ENCODE measurements at regions not wholly inside any gene's neighbourhood (a gene's known extent, or its start where the extent isn't known, plus 50 kb on each side); places are given as distances from the start of the nearest gene placed in this dataset.
"Not testable (repeated sequence)": the region's sequence is repeated elsewhere in the genome, so short reads cannot be mapped to it uniquely, and the experiment has no call there.

GRCh38 chr2:133647386-133647785, 79.1 kb upstream of the NCKAP5 start:
- H3K14ac ChIP-seq (ENCODE audit: insufficient read length); H3K36me3 ChIP-seq (ENCODE audit: control insufficient read depth in 2 of 4, insufficient read depth in 4 of 4, low read length in 3 of 4); H4K20me1 ChIP-seq (replicated peaks in 1 of 2; ENCODE audit: control insufficient read depth in 1 of 2, insufficient read depth in 2 of 2, low read length in 2 of 2); H3K23me2 ChIP-seq (ENCODE audit: low read depth, low read length); H2BK5ac ChIP-seq (ENCODE audit: low read depth, low read length); H2AFZ ChIP-seq (ENCODE audit: low read length); H3K4ac ChIP-seq (replicated peaks; ENCODE audit: insufficient read length, low read depth, low read length); H3K9ac ChIP-seq (replicated peaks in 1 of 4; ENCODE audit: extremely low read depth in 1 of 4, low read depth in 3 of 4, low read length in 3 of 4); H3K56ac ChIP-seq (replicated peaks; ENCODE audit: insufficient read length, low read depth, low read length); H2BK120ac ChIP-seq (replicated peaks; ENCODE audit: low read depth, low read length); DNase-seq (ENCODE audit: low read depth in 1 of 2, low spot score in 2 of 2); H3K4me3 ChIP-seq (ENCODE audit: extremely low read depth in 1 of 4, insufficient read depth in 2 of 4, low read depth in 3 of 4, low read length in 4 of 4); H3K27ac ChIP-seq (ENCODE audit: low read depth, low read length); H3K4me1 ChIP-seq (replicated peaks in 1 of 4; ENCODE audit: control insufficient read depth in 3 of 4, insufficient read depth in 4 of 4, low read length in 3 of 4); H3K9me3 ChIP-seq (ENCODE audit: insufficient read depth in 2 of 2, low read depth in 1 of 2, low read length in 1 of 2); H4K8ac ChIP-seq (ENCODE audit: extremely low read depth, insufficient read depth, low read length); CTCF ChIA-PET (ENCODE audit: partially characterized antibody); H3K79me1 ChIP-seq (ENCODE audit: low read depth, low read length); H3K18ac ChIP-seq (ENCODE audit: extremely low read depth, low read length); H2BK20ac ChIP-seq (ENCODE audit: low read length); FAIRE-seq; POLR2A ChIA-PET (ENCODE audit: partially characterized antibody); H3K79me2 ChIP-seq (ENCODE audit: control insufficient read depth in 1 of 2, insufficient read depth in 2 of 2, low read length in 2 of 2); H3K4me2 ChIP-seq (ENCODE audit: insufficient read depth in 1 of 2, low read depth in 2 of 2, low read length in 2 of 2); H2BK12ac ChIP-seq (ENCODE audit: low read depth, low read length); H3K27me3 ChIP-seq (replicated peaks in 1 of 4; ENCODE audit: control insufficient read depth in 3 of 4, extremely low read depth in 1 of 4, insufficient read depth in 3 of 4, low read length in 3 of 4); H4K5ac ChIP-seq (ENCODE audit: insufficient read length, low read depth, low read length); H2BK15ac ChIP-seq (ENCODE audit: low read length); H4K91ac ChIP-seq (replicated peaks; ENCODE audit: insufficient read length, low read length); H3K23ac ChIP-seq (ENCODE audit: insufficient read length); H2AK5ac ChIP-seq (ENCODE audit: low read depth, low read length): not testable (repeated sequence)
- 88% methylated on average over 1 of the region's 1 CpG; no CpG with 5 or more reads in 1 of the 2 experiments for WGBS, 2 experiments (ENCODE audit: extremely low coverage in 1 of 2, insufficient coverage in 1 of 2, insufficient read length in 1 of 2, insufficient replicate concordance in 2 of 2, low coverage in 1 of 2, low lambda C conversion rate in 2 of 2, missing lambda C conversion rate in 1 of 2)

Measured in H1 (cell line).